NB4 (cell line): ENCODE measurements at regions not wholly inside any gene's neighbourhood (a gene's known extent, or its start where the extent isn't known, plus 50 kb on each side); places are given as distances from the start of the nearest gene placed in this dataset.
"Not testable (repeated sequence)": the region's sequence is repeated elsewhere in the genome, so short reads cannot be mapped to it uniquely, and the experiment has no call there.

Experiments
- DNase-seq: peaks from one replicate; pipeline ENCODE4 v3.0.0; 2010; ENCODE audit warnings: low read depth
- H3K4me3 ChIP-seq: one replicate; pipeline ENCODE4 v1.5.1; 2011; ENCODE audit warnings: mild to moderate bottlenecking, low read depth, low read length, moderate library complexity
- CTCF ChIP-seq: IDR thresholded peaks from one replicate; pipeline ENCODE4 v1.5.1; 2012; ENCODE audit warnings: low read depth, low read length
- MAX ChIP-seq: IDR thresholded peaks from 2 replicates; pipeline ENCODE4 v1.6.1; 2011; ENCODE audit warnings: low read depth, low read length
- MYC ChIP-seq: IDR thresholded peaks from 2 replicates; pipeline ENCODE4 v1.6.1; 2011; ENCODE audit warnings: low read depth, low read length
- POLR2A ChIP-seq: IDR thresholded peaks from 2 replicates; pipeline ENCODE4 v1.6.1; 2011; ENCODE audit warnings: mild to moderate bottlenecking; ENCODE audit not compliant: insufficient read length; ENCODE audit errors: extremely low read depth

- no peak for DNase-seq
- no peak overlapping the region for H3K4me3 ChIP-seq
- TF ChIP-seq MYC (no peak), MAX (no peak), CTCF (no peak)
Observed at GRCh38 chrX:27229721-27230120, 233.4 kb downstream of the PPP4R3C start.

GRCh38 chrX:27222661-27223060, 240.5 kb downstream of the PPP4R3C start:
- no peak for TF ChIP-seq MYC
- TF ChIP-seq MAX, result no peak
- TF ChIP-seq POLR2A, result no peak
- no peak for TF ChIP-seq CTCF
- no peak overlapping the region for H3K4me3 ChIP-seq
- DNase-seq, result no peak

GRCh38 chrX:27186671-27187070, 276.5 kb downstream of the PPP4R3C start:
- H3K4me3 ChIP-seq, result no peak overlapping the region
- TF ChIP-seq MYC, result no peak
- peak; percentile 37 for TF ChIP-seq CTCF
- no peak for TF ChIP-seq POLR2A
- peak; percentile 61 for TF ChIP-seq MAX
- DNase-seq, result peak; percentile 56

- no peak overlapping the region for H3K4me3 ChIP-seq
- TF ChIP-seq CTCF, result no peak
- TF ChIP-seq MAX, result no peak
- TF ChIP-seq POLR2A, result no peak
- TF ChIP-seq MYC, result no peak
- no peak for DNase-seq
Observed at GRCh38 chrX:27163236-27163635, 299.9 kb downstream of the PPP4R3C start.

GRCh38 chrX:27162496-27162895, 300.6 kb downstream of the PPP4R3C start:
- no peak for TF ChIP-seq MAX
- TF ChIP-seq POLR2A, result no peak
- TF ChIP-seq CTCF, result no peak
- TF ChIP-seq MYC, result no peak
- no peak overlapping the region for H3K4me3 ChIP-seq
- DNase-seq, result no peak

- DNase-seq, H3K4me3 ChIP-seq: not testable (repeated sequence)
Observed at GRCh38 chrX:27156921-27157320, 306.2 kb downstream of the PPP4R3C start.
